GM21619 (cell line): ENCODE measurements at regions not wholly inside any gene's neighbourhood (a gene's known extent, or its start where the extent isn't known, plus 50 kb on each side); places are given as distances from the start of the nearest gene placed in this dataset.

ENCODE experiments used
- ATAC-seq: cut with Tn5 transposase; IDR thresholded peaks from one replicate; pipeline ENCODE4 v1.9.1; 2021; ENCODE audit not compliant: unreplicated experiment

- no peak for ATAC-seq
Measured at GRCh38 chr6:113385020-113385431, 472.1 kb upstream of the MARCKS start.

- ATAC-seq = no peak
Measured at GRCh38 chr6:113388996-113389395, 468.1 kb upstream of the MARCKS start.

- ATAC-seq = no peak
Measured at GRCh38 chr6:113392551-113393055, 464.5 kb upstream of the MARCKS start.

GRCh38 chr6:113394216-113394615, 462.9 kb upstream of the MARCKS start:
- ATAC-seq = no peak

- no peak for ATAC-seq
Measured at GRCh38 chr6:113394729-113395128, 462.4 kb upstream of the MARCKS start.

GRCh38 chr6:113396730-113397129, 460.4 kb upstream of the MARCKS start:
- no peak for ATAC-seq

GRCh38 chr6:113397236-113397635, 459.9 kb upstream of the MARCKS start:
- no peak for ATAC-seq

GRCh38 chr6:113401231-113401630, 455.9 kb upstream of the MARCKS start:
- ATAC-seq = no peak

- no peak for ATAC-seq
Measured at GRCh38 chr6:113402544-113402943, 454.6 kb upstream of the MARCKS start.

GRCh38 chr6:113403966-113404595, 453.1 kb upstream of the MARCKS start:
- ATAC-seq = no peak

- no peak for ATAC-seq
Measured at GRCh38 chr6:113405326-113406047, 451.7 kb upstream of the MARCKS start.

GRCh38 chr6:113406048-113406695, 451.0 kb upstream of the MARCKS start:
- no peak for ATAC-seq

GRCh38 chr6:113411011-113411410, 446.1 kb upstream of the MARCKS start:
- no peak for ATAC-seq

GRCh38 chr6:113412589-113413357, 444.4 kb upstream of the MARCKS start:
- no peak for ATAC-seq

GRCh38 chr6:113414511-113414910, 442.6 kb upstream of the MARCKS start:
- no peak for ATAC-seq

GRCh38 chr6:113416170-113416569, 441.0 kb upstream of the MARCKS start:
- ATAC-seq = no peak

- no peak for ATAC-seq
Measured at GRCh38 chr6:113420290-113420689, 436.9 kb upstream of the MARCKS start.

- ATAC-seq = no peak
Measured at GRCh38 chr6:113421997-113422396, 435.1 kb upstream of the MARCKS start.

GRCh38 chr6:113423956-113424355, 433.2 kb upstream of the MARCKS start:
- ATAC-seq = no peak

GRCh38 chr6:113425977-113426660, 431.0 kb upstream of the MARCKS start:
- no peak for ATAC-seq

GRCh38 chr6:113427617-113428016, 429.5 kb upstream of the MARCKS start:
- no peak for ATAC-seq
